GM06990 (cell line): ENCODE measurements at regions not wholly inside any gene's neighbourhood (a gene's known extent, or its start where the extent isn't known, plus 50 kb on each side); places are given as distances from the start of the nearest gene placed in this dataset.
"Not testable (repeated sequence)": the region's sequence is repeated elsewhere in the genome, so short reads cannot be mapped to it uniquely, and the experiment has no call there.

Experiments used
- DNase-seq: peaks from one replicate; pipeline ENCODE4 v3.0.0-alpha.2; 2011; ENCODE audit not compliant: insufficient read length; ENCODE audit errors: extremely low read depth
- H3K27me3 ChIP-seq: replicated peaks from 2 replicates; pipeline ENCODE4 v1.6.0; 2011; ENCODE audit warnings: low read length; ENCODE audit not compliant: control insufficient read depth, insufficient read depth
- H3K36me3 ChIP-seq: 2 replicates; pipeline ENCODE4 v1.5.1; 2011; ENCODE audit warnings: low read length; ENCODE audit not compliant: control insufficient read depth, insufficient read depth
- H3K4me3 ChIP-seq: replicated peaks from 2 replicates; pipeline ENCODE4 v1.5.1; 2011; ENCODE audit warnings: low read depth, mild to moderate bottlenecking, control low read depth, low read length
- CTCF ChIP-seq: IDR thresholded peaks from 2 replicates; pipeline ENCODE4 v1.5.1; 2011; ENCODE audit warnings: low read length, control low read depth, mild to moderate bottlenecking, inconsistent platforms; ENCODE audit not compliant: insufficient read depth, poor library complexity, severe bottlenecking

GRCh38 chr20:57977569-57977968, 250.9 kb downstream of the ANKRD60 start:
- TF ChIP-seq CTCF, result no peak
- Histone ChIP-seq H3K27me3 (no peaks in the 10 kb centered on the region), H3K4me3 (no peak overlapping the region), H3K36me3 (no peaks in the 10 kb centered on the region)
- DNase-seq, result no peak

- Histone ChIP-seq H3K36me3 (no peaks in the 10 kb centered on the region), H3K27me3 (no peaks in the 10 kb centered on the region), H3K4me3 (no peak overlapping the region)
- no peak for TF ChIP-seq CTCF
- DNase-seq, result no peak
Observed at GRCh38 chr20:57977141-57977540, 251.3 kb downstream of the ANKRD60 start.

- Histone ChIP-seq H3K36me3 (no peaks in the 10 kb centered on the region), H3K27me3 (no peaks in the 10 kb centered on the region; the same call in 1 of the 2 replicates), H3K4me3 (no peak overlapping the region)
Observed at GRCh38 chr20:57974863-57975262, 253.6 kb downstream of the ANKRD60 start.

GRCh38 chr20:57973886-57974285, 254.6 kb downstream of the ANKRD60 start:
- no peak for DNase-seq
- no peak for TF ChIP-seq CTCF

More at GRCh38 chr20:57974863-57975262, 253.6 kb downstream of the ANKRD60 start:
- no peak for TF ChIP-seq CTCF
- no peak for DNase-seq

GRCh38 chr20:57971583-57971982, 256.9 kb downstream of the ANKRD60 start:
- not testable (repeated sequence) for H3K36me3 ChIP-seq, DNase-seq, H3K27me3 ChIP-seq, H3K4me3 ChIP-seq

More at GRCh38 chr20:57973886-57974285, 254.6 kb downstream of the ANKRD60 start:
- Histone ChIP-seq H3K27me3 (no peaks in the 10 kb centered on the region; the same call in 1 of the 2 replicates), H3K36me3 (no peaks in the 10 kb centered on the region), H3K4me3 (no peak overlapping the region)

GRCh38 chr20:57970856-57971255, 257.6 kb downstream of the ANKRD60 start:
- Histone ChIP-seq H3K27me3 (no peaks in the 10 kb centered on the region; the same call in 1 of the 2 replicates), H3K36me3 (no peaks in the 10 kb centered on the region), H3K4me3 (no peak overlapping the region)
- no peak for TF ChIP-seq CTCF
- DNase-seq, result no peak
